Neural cell (in vitro differentiated cells): ENCODE measurements at regions not wholly inside any gene's neighbourhood (a gene's known extent, or its start where the extent isn't known, plus 50 kb on each side); places are given as distances from the start of the nearest gene placed in this dataset.

Source experiments
- H2AFZ ChIP-seq: fragments of 200-600, 300-800 bp; sonication (generic), shearing (Covaris generic); 2 replicates; pipeline ENCODE4 v1.6.0; 2014; ENCODE audit warnings: low read depth, mild to moderate bottlenecking, antibody characterized with exemption, low read length, moderate library complexity
- H3F3A ChIP-seq: fragments of 200-600 bp; shearing (Covaris generic); 2 replicates; pipeline ENCODE4 v1.6.1; 2016; ENCODE audit warnings: mild to moderate bottlenecking, moderate library complexity, mixed read lengths, antibody characterized with exemption, low read length; ENCODE audit not compliant: insufficient read depth, poor library complexity, severe bottlenecking
- H3K27ac ChIP-seq: fragments of 200-600, 300-800 bp; sonication (generic), shearing (Covaris generic); 2 replicates; pipeline ENCODE4 v1.5.1; 2014; ENCODE audit warnings: mild to moderate bottlenecking, low read length, moderate library complexity
- H3K27me3 ChIP-seq: fragments of 300-800, 200-600 bp; sonication (generic), shearing (Covaris generic); 2 replicates; pipeline ENCODE4 v1.6.0; 2014; ENCODE audit warnings: mild to moderate bottlenecking, low read depth, low read length, moderate library complexity; ENCODE audit not compliant: insufficient read depth
- H3K36me3 ChIP-seq: fragments of 300-800, 200-600 bp; sonication (generic), shearing (Covaris generic); 2 replicates; pipeline ENCODE4 v1.5.1; 2014; ENCODE audit warnings: mild to moderate bottlenecking, antibody characterized with exemption, low read length, moderate library complexity; ENCODE audit not compliant: insufficient read depth
- H3K4me2 ChIP-seq: fragments of 300-800, 200-600 bp; sonication (generic), shearing (Covaris generic); 2 replicates; pipeline ENCODE4 v1.6.0; 2014; ENCODE audit warnings: mild to moderate bottlenecking, low read length
- H3K4me3 ChIP-seq: fragments of 300-800, 200-600 bp; sonication (generic), shearing (Covaris generic); 2 replicates; pipeline ENCODE4 v1.5.1; 2014; ENCODE audit warnings: mild to moderate bottlenecking, low read length, moderate library complexity
- H3K79me2 ChIP-seq: fragments of 200-600 bp; shearing (Covaris generic); replicated peaks from 2 replicates; pipeline ENCODE4 v1.6.0; 2014; ENCODE audit warnings: mild to moderate bottlenecking, low read length, moderate library complexity; ENCODE audit not compliant: insufficient read depth
- H3K9ac ChIP-seq: fragments of 300-800, 200-600 bp; sonication (generic), shearing (Covaris generic); 2 replicates; pipeline ENCODE4 v1.6.1; 2016; ENCODE audit warnings: mild to moderate bottlenecking, low read length, mixed read lengths
- H3K9me2 ChIP-seq: fragments of 200-600 bp; shearing (Covaris generic); 2 replicates; pipeline ENCODE4 v1.6.1; 2016; ENCODE audit warnings: mild to moderate bottlenecking, low read length, mixed read lengths; ENCODE audit not compliant: insufficient read depth
- H3K9me3 ChIP-seq: fragments of 200-600, 300-800 bp; sonication (generic), shearing (Covaris generic); 2 replicates; pipeline ENCODE4 v1.6.1; 2016; ENCODE audit warnings: mild to moderate bottlenecking, mixed run types, low read length, moderate library complexity, mixed read lengths
- H4K20me1 ChIP-seq: fragments of 200-600 bp; shearing (Covaris generic); 2 replicates; pipeline ENCODE4 v1.6.1; 2016; ENCODE audit warnings: mild to moderate bottlenecking, mixed run types; ENCODE audit not compliant: insufficient read depth
- CTCF ChIP-seq: fragments of 450-650 bp; IDR thresholded peaks from 2 replicates; pipeline ENCODE4 v1.5.1; 2014; ENCODE audit warnings: antibody characterized with exemption, mild to moderate bottlenecking, moderate library complexity; ENCODE audit not compliant: poor library complexity, severe bottlenecking
- EP300 ChIP-seq: fragments of 450-650 bp; conservative IDR thresholded peaks from 2 replicates; pipeline ENCODE4 v1.6.1; 2014; ENCODE audit warnings: antibody characterized with exemption, mild to moderate bottlenecking, moderate library complexity; ENCODE audit not compliant: poor library complexity, severe bottlenecking
- EZH2 ChIP-seq: fragments of 200-600, 300-800 bp; shearing (Covaris generic), sonication (generic); IDR thresholded peaks from 2 replicates; pipeline ENCODE4 v1.6.1; 2014; ENCODE audit warnings: antibody characterized with exemption, low read length, borderline replicate concordance, mild to moderate bottlenecking; ENCODE audit not compliant: insufficient read depth, poor library complexity, severe bottlenecking
- MXI1 ChIP-seq: fragments of 450-650 bp; conservative IDR thresholded peaks from 2 replicates; pipeline ENCODE4 v1.6.1; 2014; ENCODE audit warnings: antibody characterized with exemption, mild to moderate bottlenecking; ENCODE audit not compliant: poor library complexity, severe bottlenecking
- POLR2AphosphoS5 ChIP-seq: IDR thresholded peaks from 2 replicates; pipeline ENCODE4 v1.6.1; 2012
- RAD21 ChIP-seq: fragments of 450-650 bp; conservative IDR thresholded peaks from 2 replicates; pipeline ENCODE4 v1.6.1; 2014; ENCODE audit warnings: antibody characterized with exemption, mild to moderate bottlenecking, moderate library complexity
- REST ChIP-seq: IDR thresholded peaks from 2 replicates; pipeline ENCODE4 v1.6.1; 2012; ENCODE audit warnings: borderline replicate concordance
- SMC3 ChIP-seq: fragments of 450-650 bp; conservative IDR thresholded peaks from 2 replicates; pipeline ENCODE4 v1.6.1; 2014; ENCODE audit warnings: antibody characterized with exemption, mild to moderate bottlenecking, moderate library complexity; ENCODE audit not compliant: poor library complexity
- TAF1 ChIP-seq: IDR thresholded peaks from 2 replicates; pipeline ENCODE4 v1.6.1; 2012; ENCODE audit warnings: low read depth

- no peak overlapping the region for H2AFZ ChIP-seq
- no peaks in the 10 kb centered on the region for H3K27me3 ChIP-seq
- no peaks in the 10 kb centered on the region for H4K20me1 ChIP-seq
- no peaks in the 10 kb centered on the region for H3F3A ChIP-seq
- no peaks in the 10 kb centered on the region for H3K36me3 ChIP-seq
- no peaks in the 10 kb centered on the region for H3K9me3 ChIP-seq
- no peak overlapping the region for H3K9ac ChIP-seq
- H3K4me2 ChIP-seq: no peak overlapping the region
- TF ChIP-seq POLR2AphosphoS5: no peak
- no peak for TF ChIP-seq EP300
- no peak for TF ChIP-seq EZH2
- no peak for TF ChIP-seq RAD21
- no peak for TF ChIP-seq MXI1
- TF ChIP-seq SMC3: no peak
- no peak for TF ChIP-seq CTCF
- TF ChIP-seq REST: no peak
- no peak for TF ChIP-seq TAF1
- no peak overlapping the region for H3K27ac ChIP-seq
- no peaks in the 10 kb centered on the region for H3K79me2 ChIP-seq
- no peak overlapping the region for H3K4me3 ChIP-seq
- no peaks in the 10 kb centered on the region for H3K9me2 ChIP-seq
Observed at GRCh38 chr12:74836567-74836966, 298.9 kb downstream of the ATXN7L3B start.

- Histone ChIP-seq H3K27ac (no peak overlapping the region), H3K9ac (no peak overlapping the region), H3F3A (no peaks in the 10 kb centered on the region), H3K4me2 (no peak overlapping the region), H3K9me3 (no peaks in the 10 kb centered on the region), H4K20me1 (no peaks in the 10 kb centered on the region), H3K36me3 (no peaks in the 10 kb centered on the region), H3K79me2 (no peaks in the 10 kb centered on the region), H2AFZ (no peak overlapping the region), H3K9me2 (no peaks in the 10 kb centered on the region), H3K27me3 (no peaks in the 10 kb centered on the region), H3K4me3 (no peak overlapping the region)
- TF ChIP-seq SMC3 (no peak), POLR2AphosphoS5 (no peak), CTCF (no peak), TAF1 (no peak), EZH2 (no peak), REST (no peak), MXI1 (no peak)
Observed at GRCh38 chr12:74846116-74846515, 308.5 kb downstream of the ATXN7L3B start.
